ENCODE measurements at regions not wholly inside any gene's neighbourhood (a gene's known extent, or its start where the extent isn't known, plus 50 kb on each side); places are given as distances from the start of the nearest gene placed in this dataset.

- intact Hi-C loops (cut with DNase I), result no loop called here
These were observed 489.6 kb downstream of the MN1 start for GRCh38 chr22:27311698-27312550.

GRCh38 chr22:27312565-27312964 lies 489.0 kb downstream of the MN1 start:
- DNase-seq (ENCODE audit: low spot score), result no peak
- no peaks in the 10 kb centered on the region for H3K9me3 ChIP-seq
- no peaks in the 10 kb centered on the region for H3K4me1 ChIP-seq (replicated peaks)
- H3K4me3 ChIP-seq, result no peak overlapping the region
- TF ChIP-seq POLR2AphosphoS5 (IDR thresholded peaks at IDR 0.05) (no peak), POLR2A (IDR thresholded peaks at IDR 0.05) (no peak), CTCF (IDR thresholded peaks at IDR 0.05) (no peak)
- intact Hi-C loops (cut with DNase I), result no loop called here
- WGBS, result 86% methylated on average over 8 of the region's 8 CpGs
- peaks cover 2% of the 10 kb centered on the region for H3K27me3 ChIP-seq (replicated peaks; ENCODE audit: insufficient read depth)
- H3K27ac ChIP-seq, result no peak overlapping the region
- no peaks in the 10 kb centered on the region for H3K36me3 ChIP-seq

More at GRCh38 chr22:27311698-27312550, 489.6 kb downstream of the MN1 start:
- H3K4me1 ChIP-seq (replicated peaks), result no peaks in the 10 kb centered on the region
- 41% methylated on average over 16 of the region's 16 CpGs for WGBS
- no peak overlapping the region for H3K4me3 ChIP-seq
- H3K27ac ChIP-seq, result no peak overlapping the region
- no peaks in the 10 kb centered on the region for H3K36me3 ChIP-seq
- DNase-seq (ENCODE audit: low spot score), result no peak
- no peak for TF ChIP-seq POLR2A (IDR thresholded peaks at IDR 0.05)
- TF ChIP-seq CTCF (IDR thresholded peaks at IDR 0.05), result no peak
- TF ChIP-seq POLR2AphosphoS5 (IDR thresholded peaks at IDR 0.05), result no peak
- H3K27me3 ChIP-seq (replicated peaks; ENCODE audit: insufficient read depth), result peaks cover 2% of the 10 kb centered on the region
- H3K9me3 ChIP-seq, result no peaks in the 10 kb centered on the region

- no peak for DNase-seq (ENCODE audit: low spot score)
- intact Hi-C loops (cut with DNase I), result no loop called here
- Histone ChIP-seq H3K27me3 (replicated peaks; ENCODE audit: insufficient read depth) (peaks cover 2% of the 10 kb centered on the region), H3K4me3 (no peak overlapping the region), H3K27ac (no peak overlapping the region), H3K9me3 (no peaks in the 10 kb centered on the region), H3K4me1 (replicated peaks) (no peaks in the 10 kb centered on the region), H3K36me3 (no peaks in the 10 kb centered on the region)
- TF ChIP-seq POLR2A (IDR thresholded peaks at IDR 0.05) (no peak), CTCF (IDR thresholded peaks at IDR 0.05) (no peak), POLR2AphosphoS5 (IDR thresholded peaks at IDR 0.05) (no peak)
- WGBS, result 62% methylated on average over 13 of the region's 13 CpGs
These were observed 488.3 kb downstream of the MN1 start for GRCh38 chr22:27312966-27313855.

GRCh38 chr22:27314276-27314807 lies 487.2 kb downstream of the MN1 start:
- WGBS, result 86% methylated on average over 9 of the region's 9 CpGs
- Histone ChIP-seq H3K4me3 (no peak overlapping the region), H3K9me3 (no peaks in the 10 kb centered on the region), H3K27me3 (replicated peaks; ENCODE audit: insufficient read depth) (peaks cover 2% of the 10 kb centered on the region), H3K4me1 (replicated peaks) (no peaks in the 10 kb centered on the region), H3K27ac (no peak overlapping the region), H3K36me3 (no peaks in the 10 kb centered on the region)
- intact Hi-C loops (cut with DNase I), result no loop called here
- no peak for DNase-seq (ENCODE audit: low spot score)
- TF ChIP-seq POLR2A (IDR thresholded peaks at IDR 0.05) (no peak), POLR2AphosphoS5 (IDR thresholded peaks at IDR 0.05) (no peak), CTCF (IDR thresholded peaks at IDR 0.05) (no peak)

Measured in prostate gland (tissue), 2 donors.